GM12874 (cell line): ENCODE measurements at regions not wholly inside any gene's neighbourhood (a gene's known extent, or its start where the extent isn't known, plus 50 kb on each side); places are given as distances from the start of the nearest gene placed in this dataset.

ENCODE experiments used
- CTCF ChIP-seq: IDR thresholded peaks from 2 replicates; pipeline ENCODE4 v1.5.1; 2011; ENCODE audit warnings: low read depth, mild to moderate bottlenecking, control low read depth, low read length, moderate library complexity; ENCODE audit not compliant: insufficient read depth

- no peak for TF ChIP-seq CTCF
Measured at GRCh38 chr14:104287301-104288009, 149.1 kb downstream of the KIF26A start.

DNA sequence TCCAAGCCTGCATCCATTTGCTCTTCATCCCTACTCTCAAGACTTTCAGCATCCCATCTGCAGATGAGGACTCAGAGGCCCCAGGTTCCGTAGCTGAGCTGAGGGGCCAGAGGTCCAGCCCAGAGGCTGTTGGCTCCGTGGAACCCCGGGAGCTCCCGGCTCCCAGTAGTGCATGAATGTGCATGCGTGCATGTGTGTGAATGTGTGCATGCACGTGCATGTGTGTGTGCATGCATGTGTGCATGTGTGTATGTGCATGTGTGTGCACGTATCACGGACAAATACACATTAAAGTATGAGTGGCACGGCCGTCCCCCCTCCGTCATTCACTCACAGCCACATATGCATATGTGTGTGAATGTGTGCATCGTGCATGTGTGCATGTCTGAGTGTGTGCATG lies 149.9 kb downstream of the KIF26A start:
- TF ChIP-seq CTCF = no peak

GRCh38 chr14:104289507-104289906 lies 151.1 kb downstream of the KIF26A start:
- TF ChIP-seq CTCF = no peak

GRCh38 chr14:104290058-104290667 lies 151.8 kb downstream of the KIF26A start:
- no peak for TF ChIP-seq CTCF

GRCh38 chr14:104290756-104291122 lies 152.4 kb downstream of the KIF26A start:
- no peak for TF ChIP-seq CTCF

- no peak for TF ChIP-seq CTCF
Measured at GRCh38 chr14:104291123-104292000, 153.0 kb downstream of the KIF26A start.
